Endothelial cell of umbilical vein (primary cell): ENCODE measurements at regions not wholly inside any gene's neighbourhood (a gene's known extent, or its start where the extent isn't known, plus 50 kb on each side); places are given as distances from the start of the nearest gene placed in this dataset.

Experiments
- BruUV-seq: library from RNA; stranded (reverse); fragments of 400-500 nt; replicated peaks from 2 replicates; lab custom pipeline; 2021; lab: Mats Ljungman, UMichigan
- CTCF ChIA-PET: fragments of 300-600, 350-600 bp; sonication (Branson Sonifier 250); formaldehyde crosslinking; loops from one replicate; lab custom pipeline; 2021; ENCODE audit warnings: antibody characterized with exemption, inconsistent platforms; lab: Charles Lee
- POLR2A ChIA-PET: fragments of 300-600, 350-600 bp; sonication (Branson Sonifier 250); formaldehyde crosslinking; loops from one replicate; lab custom pipeline; 2021; ENCODE audit warnings: antibody characterized with exemption, inconsistent platforms; lab: Charles Lee
- DNase-seq: peaks from one replicate; pipeline ENCODE4 v3.0.0-alpha.2; 2011; ENCODE audit warnings: low read depth, low spot score
- FAIRE-seq: peaks from 2 replicates; lab custom pipeline; 2011; peaks lifted over from hg19 to GRCh38; lab: Jason Lieb, UNC
- H2AFZ ChIP-seq: 2 replicates; pipeline ENCODE4 v1.6.0; 2012; ENCODE audit warnings: low read depth, low read length, control low read depth, inconsistent platforms
- H3K27ac ChIP-seq: 2 replicates; pipeline ENCODE4 v1.5.1; 2011; ENCODE audit warnings: low read depth, mild to moderate bottlenecking, control low read depth, low read length, moderate library complexity; ENCODE audit not compliant: insufficient read depth
- H3K27me3 ChIP-seq, 2 experiments: 2 replicates each; pipeline versions ENCODE4 v1.6.0 to v1.6.1; 2011; ENCODE audit warnings: low read length in 2 of 2, mixed read lengths in 1 of 2; ENCODE audit not compliant: control insufficient read depth in 2 of 2, insufficient read depth in 2 of 2
- H3K36me3 ChIP-seq, 2 experiments: 2 replicates in 1 of 2; 3 replicates in 1 of 2; pipeline ENCODE4 v1.5.1; 2011; ENCODE audit warnings: low read length in 2 of 2, mild to moderate bottlenecking in 1 of 2, moderate library complexity in 1 of 2; ENCODE audit not compliant: control insufficient read depth in 2 of 2, insufficient read depth in 2 of 2; ENCODE audit errors: extremely low read depth in 1 of 2
- H3K4me1 ChIP-seq: 3 replicates; pipeline ENCODE4 v1.5.1; 2011; ENCODE audit warnings: mild to moderate bottlenecking, low read length; ENCODE audit not compliant: control insufficient read depth, insufficient read depth; ENCODE audit errors: extremely low read depth
- H3K4me2 ChIP-seq: 2 replicates; pipeline ENCODE4 v1.6.1; 2011; ENCODE audit warnings: low read length, control low read depth, mixed read lengths; ENCODE audit not compliant: insufficient read depth
- H3K4me3 ChIP-seq, 3 experiments: fragments of 200-600 bp in 1 of 3; sonication (generic), shearing (Covaris generic) in 1 of 3; replicated peaks in 1 of 3; 2 replicates each; pipeline ENCODE4 v1.5.1; 2011 to 2016; ENCODE audit warnings: control low read depth in 3 of 3, low read length in 3 of 3, mild to moderate bottlenecking in 2 of 3, inconsistent platforms in 1 of 3, low read depth in 1 of 3, moderate library complexity in 1 of 3; ENCODE audit not compliant: insufficient read depth in 1 of 3
- H3K79me2 ChIP-seq: 2 replicates; pipeline ENCODE4 v1.6.0; 2012; ENCODE audit warnings: low read length, inconsistent platforms; ENCODE audit not compliant: control insufficient read depth, insufficient read depth
- H3K9ac ChIP-seq: replicated peaks from 2 replicates; pipeline ENCODE3; 2011; ENCODE audit warnings: low read length, control low read depth; ENCODE audit not compliant: insufficient read depth; ENCODE audit errors: extremely low read depth
- H3K9me1 ChIP-seq: replicated peaks from 3 replicates; pipeline ENCODE4 v1.6.0; 2011; ENCODE audit warnings: mild to moderate bottlenecking, low read length; ENCODE audit not compliant: control insufficient read depth, insufficient read depth; ENCODE audit errors: extremely low read depth
- H3K9me3 ChIP-seq: replicated peaks from 2 replicates; pipeline ENCODE4 v1.5.1; 2012; ENCODE audit warnings: low read length, inconsistent platforms; ENCODE audit not compliant: control insufficient read depth, insufficient read depth
- H4K20me1 ChIP-seq: replicated peaks from 2 replicates; pipeline ENCODE3; 2011; ENCODE audit warnings: mild to moderate bottlenecking, low read length; ENCODE audit not compliant: control insufficient read depth, insufficient read depth; ENCODE audit errors: extremely low read depth
- EZH2 ChIP-seq: IDR thresholded peaks from 2 replicates; pipeline ENCODE4 v1.6.1; 2012; ENCODE audit warnings: borderline replicate concordance, low read depth, mild to moderate bottlenecking, moderate library complexity, low read length, inconsistent platforms; ENCODE audit not compliant: severe bottlenecking
- FOS ChIP-seq: IDR thresholded peaks from 2 replicates; pipeline ENCODE4 v1.6.1; 2011; ENCODE audit warnings: mild to moderate bottlenecking, low read length, moderate library complexity, borderline replicate concordance; ENCODE audit not compliant: insufficient read depth
- GATA2 ChIP-seq: IDR thresholded peaks from 2 replicates; pipeline ENCODE4 v1.7.0; 2011; ENCODE audit warnings: low read depth, mild to moderate bottlenecking, moderate library complexity, mixed read lengths, low read length; ENCODE audit not compliant: insufficient read length, insufficient read depth
- JUN ChIP-seq: IDR thresholded peaks from 2 replicates; pipeline ENCODE4 v1.6.1; 2011; ENCODE audit warnings: borderline replicate concordance, low read depth; ENCODE audit not compliant: insufficient read length, insufficient read depth
- MAX ChIP-seq: IDR thresholded peaks from 2 replicates; pipeline ENCODE4 v1.6.1; 2011; ENCODE audit not compliant: insufficient read depth, insufficient read length
- MYC ChIP-seq: IDR thresholded peaks from one replicate; pipeline ENCODE4 v1.6.1; 2011; ENCODE audit warnings: mild to moderate bottlenecking, low read depth, low read length
- POLR2A ChIP-seq: IDR thresholded peaks from 2 replicates; pipeline ENCODE4 v1.6.1; 2012; ENCODE audit warnings: low read depth, mild to moderate bottlenecking, control low read depth, low read length
- POLR2AphosphoS5 ChIP-seq: IDR thresholded peaks from 2 replicates; pipeline ENCODE4 v1.6.1; 2012; ENCODE audit warnings: low read depth, mild to moderate bottlenecking, control low read depth, low read length, moderate library complexity; ENCODE audit not compliant: insufficient read depth
- dilution Hi-C: fragments of 300-500 bp; cut with MboI; formaldehyde crosslinking; loops from one replicate; pipeline ENCODE4 v1.15.0; 2019; ENCODE audit warnings: low sequenced_read_pairs; ENCODE audit not compliant: extremely low pct_ligation_motif_present
- intact Hi-C: fragments of 100-400 bp; cut with micrococcal nuclease; formaldehyde crosslinking; loops from one replicate; pipeline ENCODE4 v1.10.0; 2022
- TF ChIP-seq, protein P1 (sequence below), 2 donors: IDR thresholded peaks; 1 replicate in 1 of 2; 2 replicates in 1 of 2; pipeline ENCODE4 v1.5.1; 2011; ENCODE audit warnings: low read length in 2 of 2, mild to moderate bottlenecking in 2 of 2, moderate library complexity in 2 of 2, control low read depth in 1 of 2, inconsistent platforms in 1 of 2, low read depth in 1 of 2; ENCODE audit not compliant: insufficient read depth in 1 of 2; ENCODE audit errors: extremely low read depth in 1 of 2

GRCh38 chr13:90414691-90415596 is 932.5 kb upstream of the MIR17HG start:
- ChIA-PET CTCF (no interaction called here), POLR2A (no interaction called here)
- peak; percentile 35 for FAIRE-seq
- Histone ChIP-seq H3K9ac (no peak overlapping the region), H3K9me3 (no peaks in the 10 kb centered on the region), H3K4me2 (peak overlapping the region; percentile 36), H3K4me1 (peaks cover 15% of the 10 kb centered on the region), H3K27me3 (no peaks in the 10 kb centered on the region), H3K9me1 (no peaks in the 10 kb centered on the region), H4K20me1 (no peaks in the 10 kb centered on the region), H3K36me3 (no peaks in the 10 kb centered on the region), H3K4me3 (no peak overlapping the region), H3K27ac (no peak overlapping the region), H3K79me2 (no peaks in the 10 kb centered on the region), H2AFZ (peak overlapping the region; percentile 72)
- dilution Hi-C loops (no loop called here), intact Hi-C loops (no loop called here)
- peak; percentile 66 for DNase-seq
- TF ChIP-seq EZH2 (no peak), POLR2A (no peak), JUN (peak; percentile 59), MAX (no peak), FOS (peak; percentile 67), MYC (no peak)
- BruUV-seq: no TSS peak

GRCh38 chr13:90415902-90416301 is 931.6 kb upstream of the MIR17HG start:
- intact Hi-C loops: no loop called here
- Histone ChIP-seq H3K27ac (no peak overlapping the region), H3K4me3 (no peak overlapping the region), H3K79me2 (no peaks in the 10 kb centered on the region), H3K4me1 (peaks cover 15% of the 10 kb centered on the region), H3K36me3 (no peaks in the 10 kb centered on the region), H4K20me1 (no peaks in the 10 kb centered on the region), H3K4me2 (no peak overlapping the region), H3K9me3 (no peaks in the 10 kb centered on the region), H3K9ac (no peak overlapping the region), H3K27me3 (no peaks in the 10 kb centered on the region), H2AFZ (peak overlapping the region; percentile 33), H3K9me1 (no peaks in the 10 kb centered on the region)
- ChIA-PET CTCF (no interaction called here), POLR2A (no interaction called here)
- FAIRE-seq (no peak), DNase-seq (no peak)
- TF ChIP-seq, protein P1, sequence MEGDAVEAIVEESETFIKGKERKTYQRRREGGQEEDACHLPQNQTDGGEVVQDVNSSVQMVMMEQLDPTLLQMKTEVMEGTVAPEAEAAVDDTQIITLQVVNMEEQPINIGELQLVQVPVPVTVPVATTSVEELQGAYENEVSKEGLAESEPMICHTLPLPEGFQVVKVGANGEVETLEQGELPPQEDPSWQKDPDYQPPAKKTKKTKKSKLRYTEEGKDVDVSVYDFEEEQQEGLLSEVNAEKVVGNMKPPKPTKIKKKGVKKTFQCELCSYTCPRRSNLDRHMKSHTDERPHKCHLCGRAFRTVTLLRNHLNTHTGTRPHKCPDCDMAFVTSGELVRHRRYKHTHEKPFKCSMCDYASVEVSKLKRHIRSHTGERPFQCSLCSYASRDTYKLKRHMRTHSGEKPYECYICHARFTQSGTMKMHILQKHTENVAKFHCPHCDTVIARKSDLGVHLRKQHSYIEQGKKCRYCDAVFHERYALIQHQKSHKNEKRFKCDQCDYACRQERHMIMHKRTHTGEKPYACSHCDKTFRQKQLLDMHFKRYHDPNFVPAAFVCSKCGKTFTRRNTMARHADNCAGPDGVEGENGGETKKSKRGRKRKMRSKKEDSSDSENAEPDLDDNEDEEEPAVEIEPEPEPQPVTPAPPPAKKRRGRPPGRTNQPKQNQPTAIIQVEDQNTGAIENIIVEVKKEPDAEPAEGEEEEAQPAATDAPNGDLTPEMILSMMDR (IDR thresholded peaks at IDR 0.05; ENCODE audit: extremely low read depth in 1 of 2, insufficient read depth in 1 of 2, low read depth in 1 of 2, low read length in 2 of 2): no peak
- TF ChIP-seq JUN: no peak
- TF ChIP-seq MAX: no peak
- TF ChIP-seq MYC: no peak
- no peak for TF ChIP-seq GATA2
- no peak for TF ChIP-seq POLR2AphosphoS5
- TF ChIP-seq POLR2A: no peak
- no peak for TF ChIP-seq EZH2
- no peak for TF ChIP-seq FOS
- no TSS peak for BruUV-seq
- dilution Hi-C loops: no loop called here
